NCI-H82 treated with DMSO at 0.1 percent for 48 hours (cell line): ENCODE measurements at regions not wholly inside any gene's neighbourhood (a gene's known extent, or its start where the extent isn't known, plus 50 kb on each side); places are given as distances from the start of the nearest gene placed in this dataset.
A peak's percentile ranks its signal among the peaks of the same experiment; 100 is the strongest.

Experiments used
- DNase-seq: peaks from one replicate; lab custom pipeline; 2025; ENCODE audit not compliant: unreplicated experiment; lab: John Stamatoyannopoulos, UW

DNA sequence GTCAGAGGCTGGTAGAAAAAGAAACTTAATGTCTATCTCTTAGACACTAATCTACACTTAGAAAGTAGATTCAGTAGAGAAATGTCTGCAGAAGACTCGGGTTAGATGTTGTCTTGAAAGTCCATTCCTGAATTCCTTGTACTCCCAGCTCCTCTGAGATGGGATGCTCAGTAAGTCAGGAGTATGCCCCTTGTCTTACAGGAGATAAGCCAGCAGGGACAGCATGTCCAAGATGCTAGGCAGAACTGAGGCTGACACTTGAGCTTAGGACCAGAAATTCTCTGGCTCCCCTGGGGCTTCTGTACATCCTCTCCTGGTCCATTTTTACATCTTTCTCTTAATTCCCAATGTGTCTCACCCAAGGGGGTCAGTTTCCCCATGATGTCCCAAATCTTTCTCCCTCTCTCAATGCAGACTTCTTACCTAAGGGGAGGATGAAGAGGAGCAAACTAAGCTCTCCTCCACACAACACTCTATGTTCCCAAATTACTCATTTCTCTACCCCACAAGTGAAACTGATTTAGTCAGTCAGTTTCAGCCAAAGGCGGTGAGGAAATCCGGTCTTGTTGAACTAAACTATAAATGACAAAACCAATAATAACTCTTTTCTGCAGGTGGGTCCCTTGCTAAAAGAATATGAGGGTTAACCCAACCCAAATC, 558.2 kb upstream of the DIPK2B start:
- DNase-seq, result no peak

DNA sequence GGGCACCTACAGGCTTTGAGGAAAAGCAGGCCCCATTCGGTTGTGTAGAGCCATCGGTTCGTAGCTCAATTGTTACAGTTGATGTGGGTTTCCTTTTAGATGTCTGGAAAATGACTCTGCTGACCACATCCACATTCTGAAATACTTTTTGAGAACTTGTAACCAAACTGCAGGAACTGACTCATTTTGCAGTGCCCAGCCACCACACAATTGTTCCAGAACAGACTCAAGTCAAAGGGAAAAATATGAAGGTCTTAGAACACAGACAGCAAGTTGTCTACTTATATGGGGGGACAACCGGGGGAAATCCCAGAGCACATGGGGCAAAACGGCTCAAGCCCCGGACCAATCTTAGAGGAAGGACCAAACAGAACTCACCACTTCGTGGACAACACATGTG, 557.6 kb upstream of the DIPK2B start:
- no peak for DNase-seq

DNA sequence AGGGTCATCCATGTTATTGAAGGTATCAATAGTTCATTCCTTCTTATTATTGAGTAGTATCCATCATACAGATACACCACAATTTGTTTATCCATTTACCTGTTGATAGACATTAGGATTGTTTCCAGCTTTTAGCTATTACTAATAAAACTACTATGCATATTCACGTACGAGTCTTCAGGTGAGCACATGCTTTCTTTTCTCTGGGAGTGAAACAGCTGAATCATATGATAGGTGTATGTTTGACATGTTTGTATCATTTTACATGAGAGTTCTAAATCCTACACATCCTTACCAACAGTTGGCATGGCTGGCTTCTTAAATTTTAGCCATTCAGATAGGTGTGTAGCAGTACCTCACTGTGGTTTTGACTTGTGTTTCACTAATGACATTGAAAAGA, 556.6 kb upstream of the DIPK2B start:
- DNase-seq, result no peak

DNA sequence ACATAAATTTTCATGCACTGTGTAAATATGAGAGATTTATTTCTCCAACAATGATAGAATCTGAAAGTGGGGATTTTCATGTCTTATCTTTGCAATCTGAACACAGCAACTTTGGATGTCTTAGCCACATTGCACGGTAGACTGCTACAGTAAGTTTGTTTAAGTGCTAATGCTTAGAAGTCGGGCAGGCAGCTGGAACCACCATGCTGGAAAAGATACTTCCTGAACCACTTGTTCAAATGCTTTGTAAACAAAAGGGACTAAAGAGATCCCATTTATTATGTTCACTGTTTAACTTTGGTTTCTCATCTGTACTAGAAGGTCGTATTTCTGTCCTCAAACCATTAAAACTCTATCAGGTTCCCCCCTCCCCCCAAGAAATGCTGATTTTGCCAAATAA, 555.9 kb upstream of the DIPK2B start:
- no peak for DNase-seq

DNA sequence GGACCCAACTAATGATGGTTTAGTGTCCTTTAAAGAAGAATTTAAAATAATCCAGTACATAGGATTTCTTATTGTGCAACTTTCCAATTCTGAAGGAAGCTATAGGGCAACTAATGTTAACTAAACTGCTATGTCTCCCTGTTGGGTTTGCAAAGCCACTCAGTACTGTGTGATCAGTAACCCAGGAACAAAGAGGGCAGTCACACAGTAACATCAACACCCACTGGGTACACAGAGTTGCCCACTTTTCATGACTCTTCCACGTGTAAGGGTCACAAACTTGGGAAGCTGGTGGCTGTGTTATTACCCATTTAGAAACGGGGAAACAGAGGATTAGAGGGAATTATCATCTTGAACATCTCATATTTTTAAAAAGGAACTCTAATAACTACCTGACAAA, 555.0 kb upstream of the DIPK2B start:
- DNase-seq, result no peak

DNA sequence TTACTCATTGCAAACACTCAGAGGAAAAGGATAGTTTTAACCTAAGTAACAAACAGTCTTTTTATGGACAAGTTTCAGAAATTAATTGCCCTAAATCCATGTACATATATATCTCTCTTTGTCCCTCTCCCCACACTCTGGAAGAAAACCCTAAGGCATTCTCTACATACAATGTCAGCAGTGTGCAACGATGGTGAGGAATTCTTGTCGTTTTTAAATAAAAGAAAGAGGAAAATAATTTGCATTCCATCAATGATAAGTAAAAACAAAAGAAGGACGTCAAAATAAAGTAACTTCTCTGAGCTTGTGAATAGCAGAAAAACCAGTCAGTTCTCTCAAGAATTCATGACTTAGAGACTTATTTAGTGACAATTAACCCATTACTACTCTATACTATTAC, 550.5 kb upstream of the DIPK2B start:
- DNase-seq, result no peak

DNA sequence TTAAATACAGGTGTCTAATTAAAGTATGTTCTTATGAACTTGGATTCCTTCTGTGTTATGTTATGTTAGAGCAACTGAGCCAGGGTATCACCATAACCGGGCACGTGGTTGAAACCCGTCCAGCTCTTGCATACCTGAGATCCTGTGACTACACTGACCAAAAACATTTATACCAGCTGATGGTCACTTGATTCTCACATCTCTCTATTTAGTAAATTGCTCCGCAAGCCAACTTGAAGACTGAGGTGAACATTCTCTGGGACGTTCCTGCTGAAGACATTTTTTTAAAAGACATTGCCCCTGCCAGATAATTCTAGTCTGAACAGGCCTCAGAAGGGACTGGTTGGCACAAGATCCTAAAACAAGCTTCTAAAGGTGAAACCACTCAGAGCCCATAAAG, 550.0 kb upstream of the DIPK2B start:
- DNase-seq, result no peak

DNA sequence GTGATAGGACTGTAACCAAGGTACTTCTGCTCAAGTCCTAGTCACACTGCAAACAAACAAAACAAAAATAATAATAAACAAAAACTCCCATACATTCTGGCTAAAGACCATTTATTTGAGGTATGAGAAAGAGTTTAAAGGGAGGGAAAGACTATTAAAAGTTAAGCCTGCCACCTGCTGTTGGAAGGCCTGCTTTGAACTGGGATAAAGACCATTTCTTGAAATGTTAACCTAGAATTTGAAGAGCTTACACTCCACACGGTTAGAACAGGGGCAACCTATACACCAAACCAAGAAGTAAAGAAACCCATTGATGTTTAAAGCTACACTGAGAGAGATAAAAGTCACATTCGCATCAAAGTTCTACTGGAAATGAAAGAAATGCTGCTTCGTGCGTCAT, 548.7 kb upstream of the DIPK2B start:
- no peak for DNase-seq

DNA sequence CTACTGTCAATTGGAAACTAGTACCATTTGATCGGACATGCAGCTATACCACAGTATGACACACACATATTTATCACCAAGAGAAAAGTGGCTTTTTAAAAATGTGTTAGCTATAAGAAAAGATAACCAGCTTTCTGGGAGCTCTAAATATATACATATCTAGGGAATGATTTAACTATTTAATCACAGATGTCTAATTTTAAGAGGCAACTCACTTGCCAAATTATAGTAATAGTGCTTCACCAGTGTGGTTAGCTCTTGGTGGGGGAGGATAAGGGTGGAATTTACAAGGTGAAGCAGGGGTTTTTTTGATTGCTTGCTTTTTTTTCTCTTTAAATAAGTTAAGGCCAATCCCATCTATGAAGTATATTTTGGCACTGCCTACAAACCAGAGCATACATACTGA, 547.7 kb upstream of the DIPK2B start:
- no peak for DNase-seq

DNA sequence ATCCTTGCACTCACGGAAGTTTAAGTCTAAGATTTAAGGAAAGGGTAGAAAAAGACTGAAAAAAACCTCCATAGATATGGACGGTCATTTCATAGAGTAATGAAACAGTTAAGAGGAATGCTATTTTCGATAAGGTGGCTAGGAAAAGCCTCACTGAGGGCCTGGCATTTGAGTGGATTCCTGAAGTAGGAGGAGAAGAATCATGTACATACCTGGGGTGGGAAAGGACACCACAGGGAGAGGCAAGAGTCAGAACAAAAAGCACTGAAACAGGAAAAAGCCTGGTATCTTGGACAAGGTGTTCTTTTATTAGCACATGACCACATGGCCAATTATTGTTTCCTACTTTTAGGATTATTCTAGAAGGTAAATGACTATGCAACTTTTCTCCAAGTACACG, 547.2 kb upstream of the DIPK2B start:
- no peak for DNase-seq

DNA sequence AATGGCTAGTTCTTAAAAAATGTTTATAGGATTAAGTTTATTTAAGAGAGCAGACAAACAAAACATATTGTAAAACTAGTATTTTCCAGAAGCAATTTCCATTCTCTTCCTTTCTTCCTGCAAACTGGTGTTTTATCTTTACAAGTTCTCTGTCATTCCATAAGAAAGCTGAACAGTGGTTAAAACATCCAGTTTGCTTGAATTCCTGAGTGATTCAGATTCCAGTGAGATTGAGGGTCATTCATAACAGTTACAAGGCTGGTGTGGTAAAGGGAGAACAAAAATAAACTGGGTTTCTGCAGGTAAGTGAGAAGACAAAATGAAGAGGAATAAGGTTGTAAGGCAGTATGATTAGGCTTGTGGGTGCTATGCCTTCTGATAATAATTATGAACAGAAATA, 544.8 kb upstream of the DIPK2B start:
- DNase-seq, result no peak

DNA sequence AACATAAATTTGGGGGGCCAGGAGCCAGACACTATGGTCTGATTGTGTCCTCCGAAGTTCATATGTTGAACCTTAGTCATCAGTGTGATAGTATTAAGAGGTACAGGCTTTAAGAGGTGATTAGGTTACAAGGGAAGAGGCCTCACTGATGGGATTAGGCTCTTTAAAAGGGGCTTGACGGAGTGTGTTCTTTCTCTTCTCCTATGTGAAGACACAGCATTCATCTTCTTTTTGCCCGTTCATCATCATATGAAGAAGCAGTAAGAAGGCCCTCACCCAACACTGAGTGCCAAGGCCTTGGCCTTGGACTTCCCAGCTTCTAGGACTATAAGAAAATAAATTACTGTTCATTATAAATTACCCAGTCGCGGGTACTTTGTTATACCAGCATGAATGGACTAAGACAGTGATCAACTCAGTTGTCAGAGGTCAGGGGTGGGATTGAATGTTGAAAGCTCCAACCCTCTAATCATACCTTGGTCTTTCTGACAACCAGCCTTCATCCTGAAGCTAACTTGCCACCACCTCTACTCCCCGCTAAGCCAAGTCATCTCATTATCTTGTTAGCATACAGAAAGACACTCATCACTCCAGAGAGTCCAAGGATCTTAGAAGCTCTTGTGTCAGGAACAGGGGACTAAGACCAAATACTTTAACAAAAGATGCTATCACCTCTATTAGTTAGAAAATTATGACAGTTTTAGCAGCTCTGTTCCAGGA, 543.4 kb upstream of the DIPK2B start:
- peak; percentile 21 for DNase-seq

DNA sequence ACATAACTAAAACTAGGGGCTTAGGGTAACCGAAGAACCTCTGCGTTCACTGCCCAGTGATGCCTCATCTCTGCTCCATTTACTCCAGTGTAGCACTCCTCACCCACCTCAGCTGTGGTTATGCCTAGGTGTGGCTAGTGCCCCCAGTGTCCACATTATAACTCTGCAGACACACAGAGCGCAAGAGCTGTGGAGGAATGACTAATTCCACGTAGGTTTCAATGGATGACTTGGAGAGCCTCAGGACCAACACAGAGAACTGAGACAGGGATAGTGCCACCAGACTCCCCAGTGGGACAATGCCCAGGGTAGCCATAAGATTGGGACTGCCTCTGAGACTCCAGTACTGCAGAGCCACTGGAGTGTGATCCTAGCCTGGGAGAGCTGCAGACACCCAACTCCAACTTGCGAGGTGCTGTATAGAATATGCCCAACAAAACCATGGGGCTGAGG, 542.4 kb upstream of the DIPK2B start:
- DNase-seq, result no peak

DNA sequence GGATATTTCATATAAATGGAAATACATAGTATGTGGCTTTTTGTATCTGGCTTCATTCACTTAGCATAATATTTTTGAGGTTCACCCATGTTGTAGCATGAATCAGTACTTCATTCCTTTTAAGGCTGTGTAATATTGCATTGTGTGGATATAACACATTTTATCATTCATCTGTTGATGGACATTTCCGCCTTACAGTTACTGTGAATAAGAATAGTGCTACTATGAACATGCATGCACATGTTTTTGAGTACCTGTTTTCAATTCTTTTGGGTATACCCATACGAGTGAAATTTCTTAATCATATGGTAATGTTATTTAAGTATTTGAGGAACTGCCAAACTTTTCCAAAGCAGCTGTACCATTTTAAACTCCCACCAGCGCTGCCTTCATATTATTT, 539.6 kb upstream of the DIPK2B start:
- DNase-seq, result no peak

DNA sequence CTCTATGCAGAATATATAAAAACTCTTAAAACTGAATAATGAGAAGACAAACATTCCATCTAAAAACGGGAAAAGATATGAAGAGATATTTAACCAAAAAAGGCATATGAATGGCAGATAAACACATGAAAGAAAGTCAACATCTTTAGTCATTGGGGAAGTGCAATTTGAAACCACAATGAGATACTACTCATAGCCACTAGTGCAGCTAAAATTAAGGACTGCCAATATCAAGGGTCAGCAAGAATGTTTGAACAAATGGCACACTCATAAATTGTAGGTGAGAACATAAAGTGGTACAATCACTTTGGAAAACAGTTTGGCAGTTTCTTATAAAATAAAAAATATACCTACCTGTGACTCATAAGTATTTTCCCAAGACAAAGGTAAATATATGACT, 534.9 kb upstream of the DIPK2B start:
- no peak for DNase-seq

DNA sequence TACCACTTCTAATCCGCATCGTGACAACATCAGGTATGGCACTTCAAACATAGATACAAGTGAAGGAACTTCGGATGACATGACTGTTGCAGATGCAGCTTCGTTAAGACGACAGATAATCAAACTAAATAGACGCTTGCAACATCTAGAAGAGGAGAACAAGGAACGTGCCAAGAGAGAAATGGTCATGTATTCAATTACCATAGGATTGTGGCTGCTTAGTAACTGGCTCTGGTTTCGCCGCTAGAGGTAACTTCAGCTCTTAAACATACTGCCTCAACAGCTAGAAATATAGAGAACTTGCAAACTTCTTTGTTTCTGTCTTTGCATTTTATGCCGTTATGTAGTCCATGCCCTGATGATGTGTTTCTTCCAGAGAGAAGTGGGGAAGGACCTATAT, 530.8 kb upstream of the DIPK2B start:
- no peak for DNase-seq

DNA sequence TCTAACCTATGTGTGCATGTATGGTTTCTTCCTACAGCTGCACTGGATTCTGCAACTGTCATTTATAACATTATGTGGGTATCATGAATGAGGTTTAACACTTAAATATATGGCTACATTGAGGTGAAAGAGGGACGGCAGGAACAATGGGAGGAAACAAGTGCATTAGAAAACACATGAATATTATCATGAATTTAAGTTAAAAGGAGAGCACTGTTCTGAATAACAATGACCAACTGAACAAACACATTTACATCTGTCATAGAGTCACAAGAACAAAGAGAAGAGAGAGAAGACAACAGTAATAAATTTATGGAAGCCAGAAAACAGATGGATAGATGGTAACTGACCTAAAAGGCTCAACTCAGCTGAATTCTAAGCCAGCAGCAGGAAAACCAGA, 527.1 kb upstream of the DIPK2B start:
- DNase-seq, result no peak

DNA sequence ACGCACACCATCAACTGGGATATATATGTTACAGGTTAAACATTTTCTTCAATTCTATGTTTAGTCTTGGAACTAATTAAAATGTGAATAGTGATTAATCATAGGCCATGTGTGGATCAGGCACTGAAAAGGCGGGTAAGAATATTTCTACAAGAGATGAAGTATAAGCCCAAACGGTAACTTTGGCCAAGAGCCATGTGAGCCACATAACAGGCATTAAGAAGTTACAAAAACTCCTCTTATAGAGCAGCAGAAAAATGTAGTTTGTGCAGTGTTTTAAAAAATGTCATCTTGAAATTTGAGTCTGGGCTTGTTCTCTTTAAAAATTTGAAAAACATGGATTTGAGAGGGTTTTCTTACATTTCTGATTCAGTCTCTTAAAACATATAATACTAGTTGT, 521.8 kb upstream of the DIPK2B start:
- DNase-seq, result no peak

DNA sequence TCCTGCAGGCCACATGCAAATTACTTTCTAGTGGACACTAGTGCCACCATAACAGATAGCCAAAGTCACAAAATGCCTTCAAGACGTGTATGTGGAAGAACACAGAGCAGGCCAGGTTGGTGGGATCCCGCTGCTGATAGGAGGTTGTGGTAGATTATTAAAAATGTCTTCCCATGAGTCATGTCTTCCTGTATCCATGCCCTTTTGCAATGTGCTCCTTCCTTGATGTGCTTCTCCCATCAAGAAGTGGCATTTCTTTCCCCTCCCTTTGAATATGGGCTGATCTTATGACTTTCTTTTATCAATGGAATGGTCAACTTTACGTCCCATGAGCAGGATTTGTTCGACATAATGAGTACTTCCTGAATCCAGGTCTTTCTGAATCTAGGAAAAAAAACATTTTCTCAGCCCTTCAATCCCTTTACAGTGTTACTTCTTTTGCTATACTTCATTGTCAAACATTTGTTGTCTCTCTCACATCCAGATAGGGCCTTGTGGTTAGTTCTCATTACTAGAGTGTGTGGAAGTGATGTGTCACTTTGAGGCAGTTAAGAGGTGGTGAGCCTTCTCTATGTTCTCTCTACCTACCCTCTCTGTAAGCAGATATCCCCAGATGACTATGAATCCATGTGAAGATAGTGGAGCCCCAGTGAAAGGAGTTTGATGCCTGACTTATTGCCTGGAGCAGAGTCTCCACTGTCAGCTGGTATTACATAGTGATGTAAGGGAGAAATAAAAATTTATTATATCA, 519.2 kb upstream of the DIPK2B start:
- DNase-seq, result no peak

DNA sequence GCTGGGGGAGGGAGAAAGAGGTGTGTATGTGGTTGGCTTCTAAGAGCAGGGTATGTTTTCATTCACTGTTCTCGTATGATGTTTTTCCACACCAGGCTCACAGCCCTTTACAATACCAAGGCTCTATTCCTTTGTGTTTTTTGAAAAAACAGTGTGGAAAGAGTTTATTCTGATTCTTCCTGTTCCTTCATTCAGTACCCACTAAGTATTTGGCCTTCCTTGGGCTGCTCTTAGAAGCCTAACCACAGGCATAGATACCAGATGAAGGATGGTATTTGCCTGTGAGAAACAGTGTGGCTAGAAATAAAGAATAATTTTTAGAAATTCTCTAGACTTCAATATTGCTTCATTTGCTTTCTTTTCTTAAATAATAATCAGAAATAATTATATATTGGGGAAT, 518.0 kb upstream of the DIPK2B start:
- no peak for DNase-seq

DNA sequence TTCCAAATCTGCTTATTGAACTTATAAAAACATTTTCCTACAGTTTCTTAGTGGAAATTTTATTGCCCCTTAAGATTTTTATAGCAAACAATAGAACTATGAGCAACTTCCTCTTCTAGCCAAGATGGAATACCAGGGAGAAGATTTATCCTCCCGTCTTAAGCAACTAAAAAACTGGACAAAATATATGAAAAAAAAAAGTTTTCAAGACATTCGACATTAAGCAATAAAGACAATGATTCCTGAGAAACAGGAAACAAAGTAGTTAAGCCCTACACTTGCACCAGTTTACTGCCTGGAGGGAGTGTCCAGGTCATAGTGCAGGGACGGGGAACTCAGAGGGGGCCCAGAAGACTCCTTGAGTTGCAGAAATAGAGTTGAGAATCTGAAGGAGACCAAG, 516.1 kb upstream of the DIPK2B start:
- no peak for DNase-seq

DNA sequence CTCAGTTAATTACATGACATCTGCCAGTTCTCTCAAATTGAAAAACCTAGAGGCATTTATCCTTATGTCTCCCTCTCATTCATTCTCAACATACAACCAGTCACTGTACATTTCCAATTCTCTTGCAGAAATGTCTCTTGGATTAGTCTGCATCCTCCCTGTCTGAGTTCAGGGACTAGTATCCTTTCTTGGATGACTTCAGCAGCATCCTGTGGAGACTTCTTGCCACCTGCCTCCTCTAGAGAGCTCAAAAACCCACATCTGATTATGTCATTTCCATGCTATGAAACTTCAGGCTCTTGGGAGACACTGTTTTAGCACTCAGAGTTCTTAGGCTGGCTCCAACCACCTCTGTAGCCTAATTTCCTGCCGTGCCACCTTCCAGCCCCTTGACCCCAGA, 515.1 kb upstream of the DIPK2B start:
- DNase-seq, result no peak
